ENCODE measurements at regions not wholly inside any gene's neighbourhood (a gene's known extent, or its start where the extent isn't known, plus 50 kb on each side); places are given as distances from the start of the nearest gene placed in this dataset.
"Not testable (repeated sequence)": the region's sequence is repeated elsewhere in the genome, so short reads cannot be mapped to it uniquely, and the experiment has no call there.

DNA sequence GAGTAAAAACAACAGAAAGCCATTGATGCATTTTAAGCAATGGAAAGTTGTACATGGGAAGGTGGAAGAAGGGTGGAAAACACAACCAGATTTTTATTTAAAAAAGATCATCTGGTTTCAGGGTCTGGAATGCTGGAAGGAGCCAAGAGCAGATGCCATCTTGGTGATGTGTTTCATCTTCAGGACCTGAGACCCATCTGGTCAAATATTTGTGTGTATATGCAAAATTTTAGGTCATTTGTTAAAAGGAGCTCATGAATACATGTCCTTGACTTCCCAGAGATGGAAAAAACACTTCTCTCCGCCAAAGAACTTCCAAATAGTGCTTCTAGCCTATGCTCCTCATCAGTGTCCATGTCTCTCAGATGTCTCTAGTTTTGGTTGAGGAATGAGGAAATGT lies 110.6 kb upstream of the GDNF start:
- Histone ChIP-seq H3K4me1 (no peaks in the 10 kb centered on the region), H3K4me3 (no peak overlapping the region), H3K27ac (no peak overlapping the region), H3K36me3 (no peaks in the 10 kb centered on the region), H3K9me3 (no peaks in the 10 kb centered on the region), H3K27me3 (peaks cover 0 to 9% (median 0%) of the 10 kb centered on the region in 3 donors)
- in situ Hi-C loops (cut with MboI; ENCODE audit: low sequenced_read_pairs in 4 of 4) (no loop called here), intact Hi-C loops (cut with DNase I; ENCODE audit: low total_unique reads) (no loop called here)
- no peak for DNase-seq
- ATAC-seq, result no peak
- TF ChIP-seq POLR2A (IDR thresholded peaks at IDR 0.05), result no peak
- TF ChIP-seq, protein P1, sequence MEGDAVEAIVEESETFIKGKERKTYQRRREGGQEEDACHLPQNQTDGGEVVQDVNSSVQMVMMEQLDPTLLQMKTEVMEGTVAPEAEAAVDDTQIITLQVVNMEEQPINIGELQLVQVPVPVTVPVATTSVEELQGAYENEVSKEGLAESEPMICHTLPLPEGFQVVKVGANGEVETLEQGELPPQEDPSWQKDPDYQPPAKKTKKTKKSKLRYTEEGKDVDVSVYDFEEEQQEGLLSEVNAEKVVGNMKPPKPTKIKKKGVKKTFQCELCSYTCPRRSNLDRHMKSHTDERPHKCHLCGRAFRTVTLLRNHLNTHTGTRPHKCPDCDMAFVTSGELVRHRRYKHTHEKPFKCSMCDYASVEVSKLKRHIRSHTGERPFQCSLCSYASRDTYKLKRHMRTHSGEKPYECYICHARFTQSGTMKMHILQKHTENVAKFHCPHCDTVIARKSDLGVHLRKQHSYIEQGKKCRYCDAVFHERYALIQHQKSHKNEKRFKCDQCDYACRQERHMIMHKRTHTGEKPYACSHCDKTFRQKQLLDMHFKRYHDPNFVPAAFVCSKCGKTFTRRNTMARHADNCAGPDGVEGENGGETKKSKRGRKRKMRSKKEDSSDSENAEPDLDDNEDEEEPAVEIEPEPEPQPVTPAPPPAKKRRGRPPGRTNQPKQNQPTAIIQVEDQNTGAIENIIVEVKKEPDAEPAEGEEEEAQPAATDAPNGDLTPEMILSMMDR (IDR thresholded peaks at IDR 0.05 in 4 of 5, conservative IDR thresholded peaks at IDR 0.05 in 1 of 5), result no peak

DNA sequence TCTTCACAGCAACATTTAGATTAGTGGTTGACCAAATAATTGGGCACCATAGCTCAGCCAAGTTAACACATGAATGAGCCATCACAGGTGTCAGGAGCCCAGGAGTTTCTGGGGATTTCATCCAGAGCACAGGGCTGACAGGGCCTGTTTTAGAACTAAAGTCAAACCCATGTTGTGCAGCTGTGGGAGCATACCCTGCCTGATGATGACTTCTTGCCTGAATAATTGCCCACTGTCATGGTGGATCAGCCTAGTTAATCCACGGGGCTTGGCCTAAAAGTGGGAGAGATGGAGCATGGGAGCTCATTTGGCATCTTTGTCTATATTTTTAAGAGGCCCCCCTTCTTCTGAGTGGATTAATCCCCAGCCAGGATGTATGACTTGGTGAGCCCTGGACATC lies 105.6 kb upstream of the GDNF start:
- intact Hi-C loops (cut with DNase I; ENCODE audit: low total_unique reads), result no loop called here
- Histone ChIP-seq H3K9me3 (no peaks in the 10 kb centered on the region), H3K27ac (no peak overlapping the region), H3K36me3 (no peaks in the 10 kb centered on the region), H3K27me3 (no peaks in the 10 kb centered on the region), H3K4me3 (no peak overlapping the region), H3K4me1 (no peaks in the 10 kb centered on the region)
- ATAC-seq (no peak), DNase-seq (no peak)
- no peak for TF ChIP-seq POLR2A (IDR thresholded peaks at IDR 0.05)
- TF ChIP-seq, protein P1 (IDR thresholded peaks at IDR 0.05 in 4 of 5, conservative IDR thresholded peaks at IDR 0.05 in 1 of 5), result no peak
- in situ Hi-C loops (cut with MboI; ENCODE audit: low sequenced_read_pairs in 4 of 4), result no loop called here

DNA sequence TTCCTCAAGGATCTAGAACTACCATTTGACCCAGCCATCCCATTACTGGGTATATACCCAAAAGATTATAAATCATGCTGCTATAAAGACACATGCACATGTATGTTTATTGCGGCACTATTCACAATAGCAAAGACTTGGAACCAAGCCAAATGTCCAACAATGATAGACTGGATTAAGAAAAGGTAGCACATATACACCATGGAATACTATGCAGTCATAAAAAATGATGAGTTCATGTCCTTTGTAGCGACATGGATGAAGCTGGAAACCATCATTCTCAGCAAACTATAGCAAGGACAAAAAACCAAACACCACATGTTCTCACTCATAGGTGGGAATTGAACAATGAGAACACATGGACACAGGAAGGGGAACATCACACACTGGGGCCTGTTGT lies 103.3 kb upstream of the GDNF start:
- H3K4me3 ChIP-seq; H3K9me3 ChIP-seq; H3K4me1 ChIP-seq; H3K36me3 ChIP-seq; intact Hi-C loops (cut with DNase I; ENCODE audit: low total_unique reads); H3K27me3 ChIP-seq; DNase-seq; ATAC-seq; H3K27ac ChIP-seq; in situ Hi-C loops (cut with MboI; ENCODE audit: low sequenced_read_pairs in 4 of 4): not testable (repeated sequence)

DNA sequence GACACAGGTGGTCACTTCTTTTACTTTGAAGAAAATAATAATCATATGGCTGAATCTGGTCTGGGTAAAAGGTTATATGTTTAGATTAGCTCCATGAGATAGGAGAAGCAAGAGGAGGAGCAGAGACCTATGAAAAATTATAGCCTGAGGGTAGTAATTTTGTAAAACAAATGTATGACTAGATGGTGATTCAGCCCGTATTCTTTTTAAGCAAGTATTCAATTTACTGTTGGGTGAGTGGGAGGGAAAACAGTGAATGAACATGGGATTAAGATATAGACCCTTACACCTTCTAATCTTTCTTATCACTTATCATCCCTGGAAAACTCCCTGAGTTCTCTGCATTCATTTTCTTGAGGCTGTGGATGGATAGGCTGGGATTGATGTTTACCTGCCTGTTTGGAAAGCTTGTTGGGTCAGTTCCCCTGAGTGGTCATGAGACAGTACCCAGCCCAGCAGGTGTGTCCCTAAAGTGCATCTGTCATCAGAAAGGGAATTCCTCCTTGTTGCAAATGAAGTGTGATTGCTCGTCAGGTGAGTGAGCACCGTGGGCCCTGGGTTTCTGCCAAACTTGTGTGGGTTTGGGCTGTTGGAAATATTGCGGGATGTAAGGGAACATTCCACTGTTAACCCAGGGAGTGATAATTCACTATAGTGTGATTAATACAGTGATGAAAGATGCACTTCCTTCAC lies 101.2 kb upstream of the GDNF start:
- Histone ChIP-seq H3K4me3 (no peak overlapping the region), H3K36me3 (no peaks in the 10 kb centered on the region), H3K27ac (no peak overlapping the region), H3K27me3 (no peaks in the 10 kb centered on the region), H3K9me3 (no peaks in the 10 kb centered on the region), H3K4me1 (no peaks in the 10 kb centered on the region)
- ATAC-seq (no peak), DNase-seq (no peak)
- intact Hi-C loops (cut with DNase I; ENCODE audit: low total_unique reads), result no loop called here
- in situ Hi-C loops (cut with MboI; ENCODE audit: low sequenced_read_pairs in 4 of 4), result no loop called here
- TF ChIP-seq POLR2A (IDR thresholded peaks at IDR 0.05), result no peak
- TF ChIP-seq, protein P1 (IDR thresholded peaks at IDR 0.05 in 4 of 5, conservative IDR thresholded peaks at IDR 0.05 in 1 of 5), result no peak

DNA sequence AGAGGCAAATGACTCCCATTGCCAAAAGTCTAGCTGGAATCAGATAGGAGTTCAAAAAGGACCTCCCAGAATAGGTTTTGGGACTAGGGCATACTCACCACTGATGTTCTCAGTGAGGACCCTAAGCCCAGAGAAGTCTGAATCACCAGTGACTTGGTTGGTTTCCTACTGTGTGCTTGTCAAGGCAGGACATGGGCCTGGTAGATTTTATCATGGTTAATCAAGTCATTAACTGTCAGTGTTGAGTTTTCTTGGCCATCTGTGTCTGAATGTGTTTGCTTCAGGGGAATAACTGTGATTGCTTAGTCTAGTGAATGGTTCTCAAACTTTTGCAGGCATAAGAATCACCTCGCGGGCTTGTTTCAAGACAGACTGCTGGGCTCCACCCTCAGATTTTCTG lies 99.0 kb upstream of the GDNF start:
- no peaks in the 10 kb centered on the region for H3K36me3 ChIP-seq
- H3K27ac ChIP-seq, result no peak overlapping the region
- TF ChIP-seq POLR2A (IDR thresholded peaks at IDR 0.05), result no peak
- TF ChIP-seq, protein P1 (IDR thresholded peaks at IDR 0.05 in 4 of 5, conservative IDR thresholded peaks at IDR 0.05 in 1 of 5), result no peak
- ATAC-seq, result no peak
- in situ Hi-C loops (cut with MboI; ENCODE audit: low sequenced_read_pairs in 4 of 4), result no loop called here
- DNase-seq, result no peak
- no peaks in the 10 kb centered on the region for H3K4me1 ChIP-seq
- no peaks in the 10 kb centered on the region for H3K27me3 ChIP-seq
- intact Hi-C loops (cut with DNase I; ENCODE audit: low total_unique reads), result no loop called here
- no peak overlapping the region for H3K4me3 ChIP-seq
- H3K9me3 ChIP-seq, result no peaks in the 10 kb centered on the region

Measured in gastrocnemius medialis (tissue), 4 donors.